Upper lobe of left lung (tissue), 6 donors: ENCODE measurements at regions not wholly inside any gene's neighbourhood (a gene's known extent, or its start where the extent isn't known, plus 50 kb on each side); places are given as distances from the start of the nearest gene placed in this dataset.

ENCODE experiments used
- ATAC-seq, 2 donors: fragments of 200-7000 bp; cut with Tn5 transposase; one replicate each; pipeline ENCODE4 v1.9.1; 2022; ENCODE audit warnings: mild to moderate bottlenecking in 2 of 2, moderate library complexity in 2 of 2; ENCODE audit not compliant: low FRiP score in 2 of 2
- DNase-seq, 2 donors: peaks; one replicate each; pipeline ENCODE4 v3.0.0-alpha.2; 2019 to 2020
- H3K27ac ChIP-seq, 4 donors: fragments of 200-600 bp; sonication (generic); one replicate each; pipeline ENCODE4 v1.5.1; 2016 to 2019
- H3K27me3 ChIP-seq, 4 donors: fragments of 200-600 bp; sonication (generic); one replicate each; pipeline ENCODE4 v1.5.1; 2017 to 2019
- H3K36me3 ChIP-seq, 4 donors: fragments of 200-600 bp; sonication (generic); one replicate each; pipeline ENCODE4 v1.5.1; 2016 to 2019
- H3K4me1 ChIP-seq, 4 donors: fragments of 200-600 bp; sonication (generic); one replicate each; pipeline ENCODE4 v1.5.1; 2018 to 2019
- H3K4me3 ChIP-seq, 4 donors: fragments of 200-600 bp; sonication (generic); one replicate each; pipeline ENCODE4 v1.5.1; 2017 to 2019; ENCODE audit warnings: mild to moderate bottlenecking in 2 of 4, moderate library complexity in 1 of 4
- H3K9me3 ChIP-seq, 4 donors: fragments of 200-600 bp; sonication (generic); one replicate each; pipeline ENCODE4 v1.5.1; 2018 to 2019
- EP300 ChIP-seq, 4 donors: sonication (generic); formaldehyde crosslinking; IDR thresholded peaks; one replicate each; pipeline ENCODE4 v1.5.1; 2017; ENCODE audit warnings: antibody characterized with exemption in 4 of 4, control low read depth in 2 of 4
- POLR2A ChIP-seq, 4 donors: fragments of 450-650 bp; IDR thresholded peaks; one replicate each; pipeline ENCODE4 v1.5.1; 2016 to 2017; ENCODE audit warnings: antibody characterized with exemption in 4 of 4, mild to moderate bottlenecking in 2 of 4
- POLR2AphosphoS5 ChIP-seq, 2 donors: sonication (generic); formaldehyde crosslinking; IDR thresholded peaks; one replicate each; pipeline ENCODE4 v1.5.1; 2017; ENCODE audit warnings: antibody characterized with exemption in 2 of 2
- WGBS, 2 donors: methylation state at CpG; one replicate each; pipeline ENCODE4 v1.1.5; 2017 to 2018; 5-methylcytosine and 5-hydroxymethylcytosine counted together
- TF ChIP-seq, protein P1 (sequence below), 6 experiments: fragments of 450-650 bp in 4 of 6; fragments of 200-600 bp in 2 of 6; sonication (generic) in 2 of 6; IDR thresholded peaks; one replicate each; pipeline ENCODE4 v1.5.1; 2016 to 2019; ENCODE audit warnings: antibody characterized with exemption in 6 of 6
- donor health status: DM: no; HTN: no; CAD: no; lungs with moderate emphysema.
- donor health status: DM: no; HTN: yes; CAD: no; lungs with severe emphysema.

DNA sequence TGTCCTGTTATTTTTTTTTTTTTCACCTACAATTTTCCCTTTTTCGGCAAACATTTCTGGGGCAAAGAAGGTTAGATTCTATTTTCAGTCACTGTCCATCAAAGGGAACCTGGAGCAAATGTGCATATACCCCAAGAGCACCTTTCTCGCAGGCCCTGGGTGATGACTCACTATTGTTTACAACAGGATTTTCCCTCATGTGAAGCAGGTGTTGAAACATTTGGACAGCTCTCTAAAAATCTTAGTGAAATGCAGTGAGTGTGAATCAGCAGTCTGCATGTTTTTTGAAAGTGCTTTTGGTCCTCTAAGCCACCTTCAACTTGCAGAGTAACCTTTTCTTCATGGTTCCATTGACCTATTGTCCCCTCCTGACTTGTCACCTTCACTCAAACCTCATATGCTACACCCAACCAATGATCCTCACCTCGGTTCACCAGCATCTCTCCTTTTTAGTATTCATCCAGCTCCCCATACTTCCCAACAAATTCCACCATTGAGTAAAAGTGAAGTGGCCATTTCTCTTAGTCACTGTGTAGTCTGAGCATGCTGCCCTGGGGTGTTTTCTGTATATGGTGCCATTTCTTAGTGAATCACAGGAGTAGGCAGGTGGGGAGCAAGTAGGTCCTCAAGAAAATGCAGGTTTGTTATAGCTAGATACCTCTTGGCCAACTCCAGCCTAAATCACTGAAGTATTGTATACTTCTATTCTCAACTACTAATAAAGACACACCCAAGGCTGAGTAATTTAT lies 260.2 kb downstream of the BMP4 start:
- TF ChIP-seq, protein P1, sequence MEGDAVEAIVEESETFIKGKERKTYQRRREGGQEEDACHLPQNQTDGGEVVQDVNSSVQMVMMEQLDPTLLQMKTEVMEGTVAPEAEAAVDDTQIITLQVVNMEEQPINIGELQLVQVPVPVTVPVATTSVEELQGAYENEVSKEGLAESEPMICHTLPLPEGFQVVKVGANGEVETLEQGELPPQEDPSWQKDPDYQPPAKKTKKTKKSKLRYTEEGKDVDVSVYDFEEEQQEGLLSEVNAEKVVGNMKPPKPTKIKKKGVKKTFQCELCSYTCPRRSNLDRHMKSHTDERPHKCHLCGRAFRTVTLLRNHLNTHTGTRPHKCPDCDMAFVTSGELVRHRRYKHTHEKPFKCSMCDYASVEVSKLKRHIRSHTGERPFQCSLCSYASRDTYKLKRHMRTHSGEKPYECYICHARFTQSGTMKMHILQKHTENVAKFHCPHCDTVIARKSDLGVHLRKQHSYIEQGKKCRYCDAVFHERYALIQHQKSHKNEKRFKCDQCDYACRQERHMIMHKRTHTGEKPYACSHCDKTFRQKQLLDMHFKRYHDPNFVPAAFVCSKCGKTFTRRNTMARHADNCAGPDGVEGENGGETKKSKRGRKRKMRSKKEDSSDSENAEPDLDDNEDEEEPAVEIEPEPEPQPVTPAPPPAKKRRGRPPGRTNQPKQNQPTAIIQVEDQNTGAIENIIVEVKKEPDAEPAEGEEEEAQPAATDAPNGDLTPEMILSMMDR (IDR thresholded peaks at IDR 0.05): no peak
- TF ChIP-seq EP300 (IDR thresholded peaks at IDR 0.05) (no peak), POLR2A (IDR thresholded peaks at IDR 0.05) (no peak), POLR2AphosphoS5 (IDR thresholded peaks at IDR 0.05) (no peak)
- DNase-seq: no peak
- Histone ChIP-seq H3K9me3 (no peaks in the 10 kb centered on the region), H3K27me3 (no peaks in the 10 kb centered on the region), H3K36me3 (no peaks in the 10 kb centered on the region), H3K4me3 (no peak overlapping the region), H3K4me1 (no peaks in the 10 kb centered on the region), H3K27ac (no peak overlapping the region)
- no peak for ATAC-seq
- WGBS, 2 donors: 83 to 84% methylated on average over 3 of the region's 3 CpGs

DNA sequence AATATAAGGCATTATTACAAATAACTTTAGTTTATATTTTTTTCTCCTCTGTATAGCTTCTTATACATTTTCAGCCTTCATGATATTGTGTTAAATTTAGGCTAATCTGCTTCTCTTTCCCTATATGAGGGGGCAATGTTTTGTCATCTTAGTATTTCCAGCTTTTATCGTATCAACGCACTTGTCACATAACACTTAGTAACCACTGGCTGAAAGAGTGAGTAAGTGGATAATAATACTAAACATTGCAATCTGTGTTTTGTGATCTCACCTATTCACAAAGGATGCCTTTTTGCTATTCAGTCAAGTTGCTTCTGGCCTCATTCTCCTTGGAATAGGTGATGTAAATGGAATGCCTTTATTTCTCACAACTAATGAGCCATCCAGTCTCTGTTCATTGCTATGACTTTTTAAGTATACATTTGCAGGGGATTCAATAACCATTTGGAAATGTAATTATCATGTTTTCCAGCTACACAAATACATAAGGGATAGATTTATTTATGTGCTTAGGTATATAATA lies 260.9 kb downstream of the BMP4 start:
- H3K4me3 ChIP-seq: no peak overlapping the region
- no peak for TF ChIP-seq POLR2A (IDR thresholded peaks at IDR 0.05)
- TF ChIP-seq POLR2AphosphoS5 (IDR thresholded peaks at IDR 0.05): no peak
- TF ChIP-seq EP300 (IDR thresholded peaks at IDR 0.05): no peak
- TF ChIP-seq, protein P1 (IDR thresholded peaks at IDR 0.05): no peak
- H3K27ac ChIP-seq: no peak overlapping the region
- 92 to 96% methylated on average over 2 of the region's 2 CpGs for WGBS, 2 donors
- H3K27me3 ChIP-seq: no peaks in the 10 kb centered on the region
- H3K36me3 ChIP-seq: no peaks in the 10 kb centered on the region
- H3K9me3 ChIP-seq: no peaks in the 10 kb centered on the region
- H3K4me1 ChIP-seq: no peaks in the 10 kb centered on the region
- ATAC-seq: no peak
- DNase-seq: no peak

DNA sequence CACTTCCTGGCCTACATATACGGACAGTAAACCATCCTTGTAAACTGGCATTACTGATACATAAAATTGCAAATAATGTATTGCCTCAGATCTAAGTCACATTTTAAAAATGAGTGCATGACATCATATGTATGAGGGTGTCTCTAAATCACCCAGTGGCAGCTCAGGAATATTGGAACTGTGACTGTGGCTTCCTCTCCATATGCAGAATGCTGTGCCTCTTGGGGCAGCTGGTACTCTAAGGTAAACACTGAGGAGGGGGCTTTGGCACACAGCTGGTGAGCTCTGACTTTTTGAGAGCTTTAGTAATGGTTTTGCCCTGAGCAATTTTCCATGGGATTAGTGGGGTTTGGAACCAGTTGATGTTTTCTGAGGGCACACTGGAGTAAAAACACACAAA lies 263.7 kb downstream of the BMP4 start:
- no peaks in the 10 kb centered on the region for H3K4me1 ChIP-seq
- H3K9me3 ChIP-seq: no peaks in the 10 kb centered on the region
- no peaks in the 10 kb centered on the region for H3K27me3 ChIP-seq
- ATAC-seq (no peak), DNase-seq (no peak)
- H3K27ac ChIP-seq: no peak overlapping the region
- no peak for TF ChIP-seq EP300 (IDR thresholded peaks at IDR 0.05)
- TF ChIP-seq, protein P1 (IDR thresholded peaks at IDR 0.05): no peak
- no peak for TF ChIP-seq POLR2AphosphoS5 (IDR thresholded peaks at IDR 0.05)
- no peak for TF ChIP-seq POLR2A (IDR thresholded peaks at IDR 0.05)
- H3K36me3 ChIP-seq: no peaks in the 10 kb centered on the region
- H3K4me3 ChIP-seq: no peak overlapping the region
- WGBS, 2 donors: 71 to 93% methylated on average over 1 of the region's 1 CpG

DNA sequence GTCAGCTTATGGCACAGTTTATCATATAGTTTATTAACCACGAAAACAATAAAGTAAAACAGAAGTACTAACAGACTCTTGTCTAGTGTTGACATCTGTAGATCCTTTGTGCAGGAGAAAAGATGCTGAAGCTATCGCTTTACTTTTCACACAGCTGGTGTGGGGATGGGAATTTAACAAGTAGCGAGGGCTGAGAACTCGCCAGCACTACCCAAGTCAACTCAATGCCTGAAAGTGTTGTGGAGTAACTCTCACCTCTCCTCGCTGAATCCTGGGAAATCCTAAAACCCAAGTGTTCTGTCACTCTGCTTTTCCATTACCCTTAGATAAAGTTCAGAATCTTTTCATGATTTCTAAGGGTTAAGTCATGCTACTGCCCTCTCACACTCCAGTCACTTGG lies 264.2 kb downstream of the BMP4 start:
- no peaks in the 10 kb centered on the region for H3K36me3 ChIP-seq
- DNase-seq (no peak), ATAC-seq (no peak)
- no peaks in the 10 kb centered on the region for H3K4me1 ChIP-seq
- TF ChIP-seq POLR2A (IDR thresholded peaks at IDR 0.05) (no peak), POLR2AphosphoS5 (IDR thresholded peaks at IDR 0.05) (no peak), EP300 (IDR thresholded peaks at IDR 0.05) (no peak)
- TF ChIP-seq, protein P1 (IDR thresholded peaks at IDR 0.05): no peak
- no peak overlapping the region for H3K4me3 ChIP-seq
- H3K27ac ChIP-seq: no peak overlapping the region
- H3K9me3 ChIP-seq: no peaks in the 10 kb centered on the region
- 92 to 95% methylated on average over 5 of the region's 5 CpGs for WGBS, 2 donors
- H3K27me3 ChIP-seq: no peaks in the 10 kb centered on the region

DNA sequence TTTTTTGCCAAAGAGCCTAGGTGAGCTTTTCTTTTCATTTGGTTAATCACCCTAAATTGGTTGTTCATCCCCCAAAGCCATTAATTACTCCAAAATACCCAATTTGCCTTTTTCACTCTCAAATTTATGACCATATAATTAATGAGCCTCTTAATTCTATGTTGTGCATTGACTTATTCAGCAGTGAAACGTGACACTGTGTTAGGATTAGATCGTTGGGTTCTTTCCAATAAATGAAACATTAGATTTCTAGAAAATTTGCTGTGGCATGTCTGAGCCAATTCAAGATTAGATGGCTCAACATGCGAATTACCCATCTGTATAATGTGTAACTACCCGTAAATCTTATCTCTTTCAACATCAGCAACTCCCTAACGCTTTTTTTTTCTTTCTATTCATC lies 273.4 kb downstream of the BMP4 start:
- Histone ChIP-seq H3K4me1 (no peaks in the 10 kb centered on the region), H3K36me3 (no peaks in the 10 kb centered on the region), H3K9me3 (no peaks in the 10 kb centered on the region), H3K4me3 (no peak overlapping the region), H3K27ac (no peak overlapping the region), H3K27me3 (no peaks in the 10 kb centered on the region)
- 76% methylated on average over 5 of the region's 5 CpGs for WGBS, 2 donors
- ATAC-seq (no peak), DNase-seq (no peak)
- TF ChIP-seq, protein P1 (IDR thresholded peaks at IDR 0.05): no peak
- TF ChIP-seq POLR2AphosphoS5 (IDR thresholded peaks at IDR 0.05) (no peak), POLR2A (IDR thresholded peaks at IDR 0.05) (no peak), EP300 (IDR thresholded peaks at IDR 0.05) (no peak)
